ENCODE measurements at regions not wholly inside any gene's neighbourhood (a gene's known extent, or its start where the extent isn't known, plus 50 kb on each side); places are given as distances from the start of the nearest gene placed in this dataset.

GRCh38 chr10:121099592-121099991 lies 248.4 kb downstream of the WDR11 start:
- Mint-ChIP-seq H3K9me3 (no peaks in the 10 kb centered on the region), H3K4me3 (no peak overlapping the region), H3K4me1 (no peaks in the 10 kb centered on the region), H3K27me3 (peaks cover 2% of the 10 kb centered on the region), H3K36me3 (ENCODE audit: low read depth) (no peaks in the 10 kb centered on the region), H3K27ac (no peak overlapping the region)
- ATAC-seq (ENCODE audit: low read depth) (no peak), DNase-seq (no peak)
- no peak for TF ChIP-seq CTCF (IDR thresholded peaks at IDR 0.05)
- CTCF ChIA-PET = no interaction called here
- intact Hi-C loops (cut with micrococcal nuclease) = no loop called here
- POLR2A ChIA-PET = no interaction called here

GRCh38 chr10:121101561-121101960 lies 250.4 kb downstream of the WDR11 start:
- ChIA-PET CTCF (no interaction called here), POLR2A (no interaction called here)
- Mint-ChIP-seq H3K27ac (no peak overlapping the region), H3K36me3 (ENCODE audit: low read depth) (no peaks in the 10 kb centered on the region), H3K27me3 (no peaks in the 10 kb centered on the region), H3K4me3 (no peak overlapping the region), H3K9me3 (no peaks in the 10 kb centered on the region), H3K4me1 (no peaks in the 10 kb centered on the region)
- intact Hi-C loops (cut with micrococcal nuclease) = no loop called here
- no peak for DNase-seq
- no peak for TF ChIP-seq CTCF (IDR thresholded peaks at IDR 0.05)
- no peak for ATAC-seq (ENCODE audit: low read depth)

GRCh38 chr10:121102706-121103105 lies 251.5 kb downstream of the WDR11 start:
- H3K27me3 Mint-ChIP-seq = no peaks in the 10 kb centered on the region

GRCh38 chr10:121104476-121105111 lies 253.4 kb downstream of the WDR11 start:
- Mint-ChIP-seq H3K4me1 (no peaks in the 10 kb centered on the region), H3K36me3 (ENCODE audit: low read depth) (no peaks in the 10 kb centered on the region), H3K9me3 (no peaks in the 10 kb centered on the region), H3K4me3 (no peak overlapping the region), H3K27me3 (no peaks in the 10 kb centered on the region), H3K27ac (no peak overlapping the region)
- no peak for TF ChIP-seq CTCF (IDR thresholded peaks at IDR 0.05)
- intact Hi-C loops (cut with micrococcal nuclease) = no loop called here
- DNase-seq (no peak), ATAC-seq (ENCODE audit: low read depth) (no peak)
- ChIA-PET CTCF (no interaction called here), POLR2A (no interaction called here)

More at GRCh38 chr10:121102706-121103105, 251.5 kb downstream of the WDR11 start:
- TF ChIP-seq CTCF (IDR thresholded peaks at IDR 0.05) = no peak
- intact Hi-C loops (cut with micrococcal nuclease) = no loop called here
- ATAC-seq (ENCODE audit: low read depth) = no peak
- H3K4me1 Mint-ChIP-seq = no peaks in the 10 kb centered on the region
- no peak overlapping the region for H3K27ac Mint-ChIP-seq
- H3K36me3 Mint-ChIP-seq (ENCODE audit: low read depth) = no peaks in the 10 kb centered on the region
- POLR2A ChIA-PET = no interaction called here
- CTCF ChIA-PET = no interaction called here
- DNase-seq = no peak
- no peaks in the 10 kb centered on the region for H3K9me3 Mint-ChIP-seq
- H3K4me3 Mint-ChIP-seq = no peak overlapping the region

- Mint-ChIP-seq H3K4me1 (no peaks in the 10 kb centered on the region), H3K9me3 (no peaks in the 10 kb centered on the region), H3K36me3 (ENCODE audit: low read depth) (no peaks in the 10 kb centered on the region), H3K4me3 (no peak overlapping the region), H3K27me3 (no peaks in the 10 kb centered on the region), H3K27ac (no peak overlapping the region)
- intact Hi-C loops (cut with micrococcal nuclease) = no loop called here
- ATAC-seq (ENCODE audit: low read depth) (no peak), DNase-seq (no peak)
- TF ChIP-seq CTCF (IDR thresholded peaks at IDR 0.05) = no peak
- POLR2A ChIA-PET = no interaction called here
- CTCF ChIA-PET = no interaction called here
Measured at GRCh38 chr10:121106611-121107010, 255.4 kb downstream of the WDR11 start.
